ENCODE measurements at regions not wholly inside any gene's neighbourhood (a gene's known extent, or its start where the extent isn't known, plus 50 kb on each side); places are given as distances from the start of the nearest gene placed in this dataset.
"Not testable (repeated sequence)": the region's sequence is repeated elsewhere in the genome, so short reads cannot be mapped to it uniquely, and the experiment has no call there.

DNA sequence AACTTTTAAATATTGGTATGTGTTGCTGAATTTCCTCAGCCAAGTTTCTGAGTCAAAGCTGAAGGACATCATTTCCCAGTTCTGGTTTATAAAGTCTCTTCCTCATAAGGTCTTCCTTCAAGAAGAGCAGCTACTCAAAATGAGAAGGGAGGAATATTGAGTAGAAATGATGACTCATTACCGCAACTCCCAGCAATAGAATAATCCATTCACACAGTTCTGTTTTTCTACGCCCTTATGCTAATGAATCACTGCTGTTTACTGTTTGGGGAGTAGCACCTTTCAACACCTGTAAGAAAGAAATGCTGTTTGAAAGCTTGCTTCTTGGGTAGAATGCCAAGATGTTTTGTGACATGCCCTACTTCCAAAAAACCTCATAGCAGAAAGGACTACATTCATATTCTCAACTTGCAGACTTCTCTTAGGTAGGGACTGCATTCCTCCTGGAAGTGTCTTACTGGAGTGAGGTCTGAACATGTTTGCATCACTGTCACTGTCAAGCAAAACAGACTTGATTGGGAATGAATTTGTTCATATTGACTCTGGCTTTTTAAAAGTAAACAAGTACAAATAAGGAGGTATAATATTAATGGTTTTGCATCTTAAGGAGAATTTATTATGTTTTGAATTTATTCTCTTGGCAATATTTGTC is 147.2 kb upstream of the BANK1 start:
- intact Hi-C loops (cut with DNase I, micrococcal nuclease): no loop called here
- no peaks in the 10 kb centered on the region for H3K4me1 ChIP-seq (ENCODE audit: low read depth)
- DNase-seq: no peak
- no peaks in the 10 kb centered on the region for H3K9me3 ChIP-seq
- H3K4me3 ChIP-seq: no peak overlapping the region
- no peak for ATAC-seq
- no peaks in the 10 kb centered on the region for H3K36me3 ChIP-seq (ENCODE audit: low read depth)
- TF ChIP-seq, protein P1, sequence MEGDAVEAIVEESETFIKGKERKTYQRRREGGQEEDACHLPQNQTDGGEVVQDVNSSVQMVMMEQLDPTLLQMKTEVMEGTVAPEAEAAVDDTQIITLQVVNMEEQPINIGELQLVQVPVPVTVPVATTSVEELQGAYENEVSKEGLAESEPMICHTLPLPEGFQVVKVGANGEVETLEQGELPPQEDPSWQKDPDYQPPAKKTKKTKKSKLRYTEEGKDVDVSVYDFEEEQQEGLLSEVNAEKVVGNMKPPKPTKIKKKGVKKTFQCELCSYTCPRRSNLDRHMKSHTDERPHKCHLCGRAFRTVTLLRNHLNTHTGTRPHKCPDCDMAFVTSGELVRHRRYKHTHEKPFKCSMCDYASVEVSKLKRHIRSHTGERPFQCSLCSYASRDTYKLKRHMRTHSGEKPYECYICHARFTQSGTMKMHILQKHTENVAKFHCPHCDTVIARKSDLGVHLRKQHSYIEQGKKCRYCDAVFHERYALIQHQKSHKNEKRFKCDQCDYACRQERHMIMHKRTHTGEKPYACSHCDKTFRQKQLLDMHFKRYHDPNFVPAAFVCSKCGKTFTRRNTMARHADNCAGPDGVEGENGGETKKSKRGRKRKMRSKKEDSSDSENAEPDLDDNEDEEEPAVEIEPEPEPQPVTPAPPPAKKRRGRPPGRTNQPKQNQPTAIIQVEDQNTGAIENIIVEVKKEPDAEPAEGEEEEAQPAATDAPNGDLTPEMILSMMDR (IDR thresholded peaks at IDR 0.05): no peak

DNA sequence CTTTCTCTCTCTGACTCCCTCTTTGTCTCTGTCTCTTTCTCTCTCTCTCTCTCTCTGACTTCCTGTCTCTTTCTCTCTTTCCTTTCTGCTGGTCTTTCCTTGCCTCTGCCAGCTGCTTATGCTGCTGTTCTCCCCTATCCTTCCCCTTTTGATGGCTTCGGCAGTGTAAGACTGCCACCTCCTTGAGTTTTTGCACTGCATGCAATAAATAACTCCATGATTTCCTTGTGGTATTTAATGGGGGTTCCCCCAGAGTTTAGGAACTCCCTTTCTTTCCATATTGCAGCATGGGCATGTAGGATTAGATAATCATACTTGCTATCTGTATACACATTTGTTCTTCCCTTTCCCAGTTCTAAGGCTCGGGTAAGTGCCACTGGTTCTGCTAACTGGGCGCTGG is 157.8 kb upstream of the BANK1 start:
- H3K4me3 ChIP-seq; H3K36me3 ChIP-seq (ENCODE audit: low read depth); H3K4me1 ChIP-seq (ENCODE audit: low read depth); intact Hi-C loops (cut with DNase I, micrococcal nuclease); H3K9me3 ChIP-seq; ATAC-seq; DNase-seq: not testable (repeated sequence)

DNA sequence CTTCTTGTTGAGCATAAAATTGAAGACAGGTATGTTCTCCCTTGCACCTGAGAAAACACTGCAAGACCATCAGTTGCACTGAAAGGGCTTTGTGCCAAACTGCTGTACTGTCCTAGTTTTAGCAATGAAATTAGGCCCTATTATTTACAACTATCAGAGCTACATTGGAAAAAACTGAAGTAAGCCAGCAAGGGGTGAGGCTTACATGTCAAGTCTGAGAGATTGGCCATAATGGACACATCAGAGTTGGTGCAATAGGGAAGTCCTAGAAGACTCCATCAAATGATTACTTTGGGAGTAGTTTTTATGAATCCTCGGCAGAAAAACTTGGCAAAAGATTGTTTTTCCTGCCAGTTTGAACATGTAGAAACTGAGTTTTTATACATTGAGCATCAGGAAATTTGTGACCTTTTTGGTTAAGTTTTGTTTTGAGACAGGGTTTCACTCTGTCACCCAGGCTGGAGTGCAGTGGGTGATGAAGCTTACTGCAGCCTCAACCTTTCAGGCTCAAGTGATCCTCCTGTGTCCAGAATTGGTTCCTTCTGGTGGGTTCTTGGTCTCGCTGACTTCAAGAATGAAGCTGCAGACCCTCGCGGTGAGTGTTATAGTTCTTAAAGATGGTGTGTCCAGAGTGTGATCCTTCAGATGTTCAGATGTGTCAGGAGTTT is 160.1 kb upstream of the BANK1 start:
- TF ChIP-seq, protein P1 (IDR thresholded peaks at IDR 0.05): no peak

DNA sequence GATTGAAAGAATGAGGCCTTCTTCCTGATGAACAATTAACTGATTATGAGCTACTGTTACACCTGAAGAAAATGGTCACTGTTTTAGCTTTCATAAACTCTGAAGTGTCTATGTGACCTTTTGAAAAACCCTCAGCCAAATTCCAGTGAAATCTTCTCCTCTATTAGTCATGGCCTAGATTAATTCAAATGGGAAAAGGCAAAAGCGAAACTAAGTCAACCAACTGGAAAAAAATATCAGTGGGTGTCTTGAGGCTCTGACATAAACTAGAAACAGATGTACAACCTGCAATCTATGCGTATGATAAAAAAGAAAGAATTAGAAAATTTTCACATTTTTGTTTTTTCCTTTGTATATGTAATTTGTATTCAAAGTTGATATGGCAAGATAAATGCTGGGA is 169.4 kb upstream of the BANK1 start:
- DNase-seq: no peak
- Histone ChIP-seq H3K9me3 (no peaks in the 10 kb centered on the region), H3K4me1 (ENCODE audit: low read depth) (no peaks in the 10 kb centered on the region), H3K36me3 (ENCODE audit: low read depth) (no peaks in the 10 kb centered on the region), H3K4me3 (no peak overlapping the region)
- intact Hi-C loops (cut with DNase I, micrococcal nuclease): no loop called here
- no peak for ATAC-seq
- TF ChIP-seq, protein P1 (IDR thresholded peaks at IDR 0.05): no peak

More for the DNA sequence above, 160.1 kb upstream of the BANK1 start:
- Histone ChIP-seq H3K4me1 (ENCODE audit: low read depth) (no peaks in the 10 kb centered on the region), H3K9me3 (no peaks in the 10 kb centered on the region), H3K4me3 (no peak overlapping the region), H3K36me3 (ENCODE audit: low read depth) (no peaks in the 10 kb centered on the region)
- no peak for ATAC-seq
- intact Hi-C loops (cut with DNase I, micrococcal nuclease): no loop called here
- no peak for DNase-seq

DNA sequence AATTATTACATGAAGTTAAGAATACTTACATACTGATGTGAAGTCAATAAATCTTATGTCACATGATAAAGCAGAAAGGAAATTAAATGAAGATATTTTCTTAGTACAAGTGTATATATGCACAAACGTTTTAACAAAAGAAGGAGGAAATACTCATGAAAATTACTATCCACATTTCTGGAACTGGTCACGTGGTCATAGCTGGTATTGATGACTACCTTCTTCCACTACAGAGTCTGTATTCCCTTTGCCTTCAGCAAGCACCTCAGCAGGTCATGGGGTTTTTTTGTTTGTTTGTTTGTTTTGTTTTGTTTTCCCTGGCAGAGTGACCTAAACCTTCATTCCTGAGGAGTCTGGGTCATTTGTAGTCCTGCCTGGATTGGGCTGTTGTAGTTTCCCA is 174.9 kb upstream of the BANK1 start:
- Histone ChIP-seq H3K36me3 (ENCODE audit: low read depth) (no peaks in the 10 kb centered on the region), H3K4me3 (no peak overlapping the region), H3K4me1 (ENCODE audit: low read depth) (no peaks in the 10 kb centered on the region), H3K9me3 (no peaks in the 10 kb centered on the region)
- ATAC-seq (no peak), DNase-seq (no peak)
- intact Hi-C loops (cut with DNase I, micrococcal nuclease): no loop called here
- TF ChIP-seq, protein P1 (IDR thresholded peaks at IDR 0.05): no peak

DNA sequence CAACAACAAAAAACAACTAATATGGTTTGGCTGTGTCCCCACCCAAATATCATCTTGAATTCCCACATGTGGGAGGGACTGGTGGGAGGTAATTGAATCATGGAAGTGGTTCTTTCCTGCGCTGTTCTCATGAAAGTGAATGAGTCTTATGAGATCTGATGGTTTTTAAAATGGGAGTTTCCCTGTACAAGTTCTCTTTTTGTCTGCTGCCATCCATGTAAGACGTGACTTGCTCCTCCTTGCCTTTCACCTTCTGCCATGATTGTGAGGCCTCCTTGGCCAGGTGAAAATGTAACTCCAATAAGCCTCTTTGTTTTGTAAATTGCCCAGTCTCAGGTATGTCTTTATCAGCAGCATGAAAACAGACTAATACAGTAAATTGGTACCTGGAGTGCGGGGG is 183.5 kb upstream of the BANK1 start:
- DNase-seq; H3K4me1 ChIP-seq (ENCODE audit: low read depth); ATAC-seq; intact Hi-C loops (cut with DNase I, micrococcal nuclease); H3K36me3 ChIP-seq (ENCODE audit: low read depth); H3K9me3 ChIP-seq; H3K4me3 ChIP-seq: not testable (repeated sequence)

Data from mucosa of descending colon (tissue), 3 donors.